Kidney epithelial cell (primary cell): ENCODE measurements at regions not wholly inside any gene's neighbourhood (a gene's known extent, or its start where the extent isn't known, plus 50 kb on each side); places are given as distances from the start of the nearest gene placed in this dataset.

Experiments
- DNase-seq: peaks from one replicate; pipeline ENCODE4 v3.0.0-alpha.2; 2010; ENCODE audit warnings: low read depth
- H3K27me3 ChIP-seq: 2 replicates; pipeline ENCODE4 v1.6.0; 2011; ENCODE audit warnings: low read length; ENCODE audit not compliant: control insufficient read depth, insufficient read depth
- H3K36me3 ChIP-seq: 2 replicates; pipeline ENCODE4 v1.5.1; 2011; ENCODE audit warnings: low read length; ENCODE audit not compliant: control insufficient read depth, insufficient read depth
- H3K4me3 ChIP-seq: 2 replicates; pipeline ENCODE4 v1.5.1; 2011; ENCODE audit warnings: low read depth, mild to moderate bottlenecking, control low read depth, low read length
- TF ChIP-seq, protein P1 (sequence below): IDR thresholded peaks from 2 replicates; pipeline ENCODE4 v1.5.1; 2011; ENCODE audit warnings: mild to moderate bottlenecking, moderate library complexity, low read length, control low read depth, inconsistent platforms; ENCODE audit not compliant: insufficient read depth, poor library complexity, severe bottlenecking

GRCh38 chr9:126028746-126029145 lies 281.6 kb downstream of the PBX3 start:
- Histone ChIP-seq H3K36me3 (no peaks in the 10 kb centered on the region), H3K27me3 (peaks cover 2% of the 10 kb centered on the region), H3K4me3 (no peak overlapping the region)
- no peak for DNase-seq
- TF ChIP-seq, protein P1, sequence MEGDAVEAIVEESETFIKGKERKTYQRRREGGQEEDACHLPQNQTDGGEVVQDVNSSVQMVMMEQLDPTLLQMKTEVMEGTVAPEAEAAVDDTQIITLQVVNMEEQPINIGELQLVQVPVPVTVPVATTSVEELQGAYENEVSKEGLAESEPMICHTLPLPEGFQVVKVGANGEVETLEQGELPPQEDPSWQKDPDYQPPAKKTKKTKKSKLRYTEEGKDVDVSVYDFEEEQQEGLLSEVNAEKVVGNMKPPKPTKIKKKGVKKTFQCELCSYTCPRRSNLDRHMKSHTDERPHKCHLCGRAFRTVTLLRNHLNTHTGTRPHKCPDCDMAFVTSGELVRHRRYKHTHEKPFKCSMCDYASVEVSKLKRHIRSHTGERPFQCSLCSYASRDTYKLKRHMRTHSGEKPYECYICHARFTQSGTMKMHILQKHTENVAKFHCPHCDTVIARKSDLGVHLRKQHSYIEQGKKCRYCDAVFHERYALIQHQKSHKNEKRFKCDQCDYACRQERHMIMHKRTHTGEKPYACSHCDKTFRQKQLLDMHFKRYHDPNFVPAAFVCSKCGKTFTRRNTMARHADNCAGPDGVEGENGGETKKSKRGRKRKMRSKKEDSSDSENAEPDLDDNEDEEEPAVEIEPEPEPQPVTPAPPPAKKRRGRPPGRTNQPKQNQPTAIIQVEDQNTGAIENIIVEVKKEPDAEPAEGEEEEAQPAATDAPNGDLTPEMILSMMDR, result no peak

- TF ChIP-seq, protein P1, result no peak
- no peaks in the 10 kb centered on the region for H3K27me3 ChIP-seq
- no peaks in the 10 kb centered on the region for H3K36me3 ChIP-seq
- no peak overlapping the region for H3K4me3 ChIP-seq
- no peak for DNase-seq
Measured at GRCh38 chr9:126030716-126031115, 283.5 kb downstream of the PBX3 start.

- TF ChIP-seq, protein P1, result no peak
- no peak for DNase-seq
- Histone ChIP-seq H3K36me3 (no peaks in the 10 kb centered on the region), H3K27me3 (no peaks in the 10 kb centered on the region), H3K4me3 (no peak overlapping the region)
Measured at GRCh38 chr9:126031116-126031515, 283.9 kb downstream of the PBX3 start.

GRCh38 chr9:126032135-126032534 lies 285.0 kb downstream of the PBX3 start:
- Histone ChIP-seq H3K36me3 (no peaks in the 10 kb centered on the region), H3K27me3 (peaks cover 3% of the 10 kb centered on the region), H3K4me3 (no peak overlapping the region)
- DNase-seq, result no peak
- TF ChIP-seq, protein P1, result no peak

- DNase-seq, result no peak
- H3K36me3 ChIP-seq, result no peaks in the 10 kb centered on the region
- TF ChIP-seq, protein P1, result no peak
- no peak overlapping the region for H3K4me3 ChIP-seq
- H3K27me3 ChIP-seq, result peaks cover 3% of the 10 kb centered on the region
Measured at GRCh38 chr9:126033318-126033717, 286.1 kb downstream of the PBX3 start.

GRCh38 chr9:126033956-126034355 lies 286.8 kb downstream of the PBX3 start:
- Histone ChIP-seq H3K36me3 (no peaks in the 10 kb centered on the region), H3K4me3 (no peak overlapping the region), H3K27me3 (peaks cover 3% of the 10 kb centered on the region)
- no peak for DNase-seq
- TF ChIP-seq, protein P1, result no peak
